SU-DHL-6 (cell line): ENCODE measurements at regions not wholly inside any gene's neighbourhood (a gene's known extent, or its start where the extent isn't known, plus 50 kb on each side); places are given as distances from the start of the nearest gene placed in this dataset.
A peak's percentile ranks its signal among the peaks of the same experiment; 100 is the strongest.
"Not testable (repeated sequence)": the region's sequence is repeated elsewhere in the genome, so short reads cannot be mapped to it uniquely, and the experiment has no call there.

ENCODE experiments used
- H2AFZ ChIP-seq: fragments of 200-600 bp; sonication (generic); 2 replicates; pipeline ENCODE4 v1.6.1; 2014; ENCODE audit warnings: low read depth, mild to moderate bottlenecking, moderate library complexity, mixed read lengths, antibody characterized with exemption, low read length; ENCODE audit not compliant: severe bottlenecking
- H3F3A ChIP-seq: fragments of 200-600 bp; shearing (Covaris generic); 2 replicates; pipeline ENCODE4 v1.6.0; 2016; ENCODE audit warnings: antibody characterized with exemption, mild to moderate bottlenecking; ENCODE audit not compliant: insufficient read depth
- H3K27ac ChIP-seq: fragments of 200-600 bp; sonication (generic); 2 replicates; pipeline ENCODE4 v1.5.1; 2016; ENCODE audit warnings: low read depth, mild to moderate bottlenecking, low read length, moderate library complexity, mixed read lengths
- H3K27me3 ChIP-seq: fragments of 200-600 bp; sonication (generic), shearing (Covaris generic); 2 replicates; pipeline ENCODE4 v1.6.0; 2014; ENCODE audit warnings: mild to moderate bottlenecking, low read length
- H3K36me3 ChIP-seq: fragments of 200-600 bp; sonication (generic); 2 replicates; pipeline ENCODE4 v1.6.1; 2014; ENCODE audit warnings: mild to moderate bottlenecking, low read length, mixed read lengths
- H3K4me2 ChIP-seq: fragments of 300-600, 200-600 bp; shearing (Covaris generic), sonication (generic); 2 replicates; pipeline ENCODE4 v1.6.0; 2014; ENCODE audit warnings: low read length, low read depth, mild to moderate bottlenecking; ENCODE audit not compliant: poor library complexity, severe bottlenecking
- H3K4me3 ChIP-seq: fragments of 200-600 bp; sonication (generic); 2 replicates; pipeline ENCODE4 v1.5.1; 2014; ENCODE audit warnings: antibody characterized with exemption, low read length, mild to moderate bottlenecking, mixed read lengths; ENCODE audit not compliant: insufficient read depth, poor library complexity, severe bottlenecking
- H3K79me2 ChIP-seq: fragments of 200-600 bp; sonication (generic); 2 replicates; pipeline ENCODE4 v1.6.1; 2014; ENCODE audit warnings: mild to moderate bottlenecking, low read length, moderate library complexity; ENCODE audit not compliant: insufficient read depth
- H3K9ac ChIP-seq: fragments of 200-600 bp; sonication (generic); 2 replicates; pipeline ENCODE4 v1.7.0; 2014; ENCODE audit warnings: mild to moderate bottlenecking, low read length
- H3K9me2 ChIP-seq: fragments of 200-600 bp; sonication (generic); replicated peaks from 2 replicates; pipeline ENCODE4 v1.6.1; 2014; ENCODE audit warnings: low read length; ENCODE audit not compliant: insufficient read depth
- H3K9me3 ChIP-seq: fragments of 200-600 bp; sonication (generic); 2 replicates; pipeline ENCODE4 v1.6.1; 2014; ENCODE audit warnings: low read length, mixed read lengths; ENCODE audit not compliant: insufficient read depth
- H4K20me1 ChIP-seq: fragments of 200-600 bp; sonication (generic); 2 replicates; pipeline ENCODE4 v1.6.1; 2014; ENCODE audit warnings: low read depth, mild to moderate bottlenecking, antibody characterized with exemption, low read length, moderate library complexity, mixed read lengths
- EZH2phosphoT487 ChIP-seq: fragments of 200-600 bp; sonication (generic), shearing (Covaris generic); conservative IDR thresholded peaks from 2 replicates; pipeline ENCODE4 v1.6.1; 2018; ENCODE audit warnings: mild to moderate bottlenecking, antibody characterized with exemption, low read length, moderate library complexity, mixed read lengths
- TF ChIP-seq, protein P1 (sequence below): fragments of 200-600 bp; sonication (generic); IDR thresholded peaks from one replicate; pipeline ENCODE4 v1.5.1; 2017; ENCODE audit warnings: antibody characterized with exemption, mild to moderate bottlenecking, low read length, moderate library complexity; ENCODE audit not compliant: insufficient read depth, poor library complexity, severe bottlenecking

DNA sequence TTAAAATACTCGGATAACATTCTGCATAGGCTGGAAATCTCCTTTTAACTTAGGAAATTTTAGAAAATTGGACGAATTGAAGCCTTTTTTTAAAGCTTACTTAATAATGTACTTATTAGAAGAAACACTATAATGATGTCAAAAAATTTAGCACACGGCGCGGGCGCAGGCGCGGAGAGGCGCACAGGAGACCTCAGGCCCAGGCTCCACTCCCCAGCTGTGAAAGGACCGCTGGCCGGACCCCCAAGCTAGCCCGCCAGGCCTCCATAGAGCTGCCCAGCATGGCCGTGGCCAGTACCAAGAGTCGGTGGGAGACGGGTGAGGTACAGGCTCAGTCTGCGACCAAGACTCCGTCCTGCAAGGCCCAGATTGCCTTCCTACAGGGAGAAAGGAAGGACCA lies 78.8 kb upstream of the PABPC3 start:
- not testable (repeated sequence) for H3F3A ChIP-seq, H3K9me3 ChIP-seq, H3K9me2 ChIP-seq, H3K36me3 ChIP-seq, H3K27me3 ChIP-seq, H3K79me2 ChIP-seq, H3K4me3 ChIP-seq, H3K27ac ChIP-seq, H4K20me1 ChIP-seq
- H2AFZ ChIP-seq, result peak overlapping the region; percentile 96
- peak overlapping the region; percentile 65 for H3K4me2 ChIP-seq
- peak overlapping the region; percentile 67; the same call in 1 of the 2 replicates for H3K9ac ChIP-seq

DNA sequence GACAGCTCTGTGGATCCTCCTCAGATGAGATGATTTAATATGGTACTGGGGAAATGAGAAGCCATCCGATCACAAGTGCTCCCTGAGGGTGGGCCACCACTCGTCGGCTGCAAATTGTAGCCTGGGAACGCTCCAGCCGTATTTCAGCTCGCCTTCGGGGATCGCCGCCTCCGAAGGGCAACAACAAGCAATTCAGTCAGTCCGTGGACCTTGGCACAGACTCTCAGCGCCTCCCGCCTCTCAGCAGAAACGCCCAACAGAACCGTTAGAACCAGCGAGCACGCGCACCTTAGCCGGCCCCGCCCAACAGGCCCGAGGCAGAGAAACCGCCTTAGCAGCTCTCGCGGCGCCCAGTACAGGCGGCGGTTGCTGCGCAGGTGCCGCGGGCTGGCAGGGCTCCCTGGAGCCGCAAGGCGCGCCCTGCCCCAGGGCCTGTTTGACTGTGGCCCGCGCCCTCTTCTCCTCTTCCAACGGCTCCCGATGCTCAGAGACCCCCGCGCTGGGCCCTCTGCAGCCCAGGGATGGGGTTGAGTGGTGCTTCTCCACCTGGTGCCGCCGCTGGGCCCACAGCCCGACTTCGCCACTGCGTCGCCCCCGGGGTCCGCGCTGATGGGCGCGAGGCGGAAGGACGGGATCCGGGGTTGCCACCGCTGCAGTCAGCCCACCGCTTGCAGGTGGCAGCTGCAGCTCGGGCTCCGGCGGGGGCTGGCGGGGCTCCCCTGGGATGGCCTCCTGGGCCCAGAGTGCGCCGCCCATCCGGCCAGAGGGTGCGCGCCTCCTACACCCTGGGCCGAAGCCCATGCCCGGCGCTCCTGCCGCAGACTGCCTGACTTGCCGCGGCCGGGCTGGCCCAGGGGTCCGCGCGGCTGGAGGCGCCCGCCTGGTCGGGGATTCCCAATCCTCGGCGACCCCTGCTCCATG lies 77.9 kb upstream of the PABPC3 start:
- not testable (repeated sequence) for H3K27me3 ChIP-seq, H3K9me2 ChIP-seq, H3F3A ChIP-seq, H4K20me1 ChIP-seq, H3K9me3 ChIP-seq, H3K36me3 ChIP-seq, H3K79me2 ChIP-seq
- H3K27ac ChIP-seq, result peak overlapping the region; percentile 50
- peak overlapping the region; percentile 65 for H3K4me2 ChIP-seq
- H3K4me3 ChIP-seq, result peak overlapping the region; percentile 50
- peak overlapping the region; percentile 96 for H2AFZ ChIP-seq
- H3K9ac ChIP-seq, result peak overlapping the region; percentile 67

DNA sequence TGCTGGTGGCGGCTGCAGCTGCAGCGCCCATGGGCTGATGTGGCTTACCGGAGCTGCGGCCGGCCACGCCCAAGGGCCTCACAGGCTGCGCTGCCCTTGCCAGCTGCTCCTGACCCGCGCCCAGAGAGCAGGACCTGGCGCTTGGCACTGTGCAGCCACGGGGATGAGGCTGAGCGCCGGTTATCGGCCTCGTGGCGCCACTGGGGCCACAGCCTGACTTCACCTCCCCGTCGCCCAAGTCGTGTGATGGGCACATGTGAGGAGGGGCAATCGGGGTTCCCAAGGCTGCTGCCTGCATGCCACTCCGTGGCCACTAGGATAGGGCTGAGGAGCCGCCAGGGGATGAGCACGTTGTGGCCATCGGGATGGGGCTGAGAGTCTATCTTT lies 77.2 kb upstream of the PABPC3 start:
- peak overlapping the region; percentile 96 for H2AFZ ChIP-seq
- no peaks in the 10 kb centered on the region for H3K9me3 ChIP-seq
- peak overlapping the region; percentile 65 for H3K4me2 ChIP-seq
- H3K27me3 ChIP-seq, result no peaks in the 10 kb centered on the region
- H3K9ac ChIP-seq, result peak overlapping the region; percentile 67
- H3K9me2 ChIP-seq, result no peaks in the 10 kb centered on the region
- no peaks in the 10 kb centered on the region for H3K79me2 ChIP-seq
- TF ChIP-seq, protein P1, sequence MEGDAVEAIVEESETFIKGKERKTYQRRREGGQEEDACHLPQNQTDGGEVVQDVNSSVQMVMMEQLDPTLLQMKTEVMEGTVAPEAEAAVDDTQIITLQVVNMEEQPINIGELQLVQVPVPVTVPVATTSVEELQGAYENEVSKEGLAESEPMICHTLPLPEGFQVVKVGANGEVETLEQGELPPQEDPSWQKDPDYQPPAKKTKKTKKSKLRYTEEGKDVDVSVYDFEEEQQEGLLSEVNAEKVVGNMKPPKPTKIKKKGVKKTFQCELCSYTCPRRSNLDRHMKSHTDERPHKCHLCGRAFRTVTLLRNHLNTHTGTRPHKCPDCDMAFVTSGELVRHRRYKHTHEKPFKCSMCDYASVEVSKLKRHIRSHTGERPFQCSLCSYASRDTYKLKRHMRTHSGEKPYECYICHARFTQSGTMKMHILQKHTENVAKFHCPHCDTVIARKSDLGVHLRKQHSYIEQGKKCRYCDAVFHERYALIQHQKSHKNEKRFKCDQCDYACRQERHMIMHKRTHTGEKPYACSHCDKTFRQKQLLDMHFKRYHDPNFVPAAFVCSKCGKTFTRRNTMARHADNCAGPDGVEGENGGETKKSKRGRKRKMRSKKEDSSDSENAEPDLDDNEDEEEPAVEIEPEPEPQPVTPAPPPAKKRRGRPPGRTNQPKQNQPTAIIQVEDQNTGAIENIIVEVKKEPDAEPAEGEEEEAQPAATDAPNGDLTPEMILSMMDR, result no peak
- TF ChIP-seq EZH2phosphoT487, result no peak
- no peaks in the 10 kb centered on the region for H3K36me3 ChIP-seq
- no peak overlapping the region for H3K27ac ChIP-seq
- no peak overlapping the region for H3K4me3 ChIP-seq
- no peaks in the 10 kb centered on the region for H4K20me1 ChIP-seq
- H3F3A ChIP-seq, result no peaks in the 10 kb centered on the region

DNA sequence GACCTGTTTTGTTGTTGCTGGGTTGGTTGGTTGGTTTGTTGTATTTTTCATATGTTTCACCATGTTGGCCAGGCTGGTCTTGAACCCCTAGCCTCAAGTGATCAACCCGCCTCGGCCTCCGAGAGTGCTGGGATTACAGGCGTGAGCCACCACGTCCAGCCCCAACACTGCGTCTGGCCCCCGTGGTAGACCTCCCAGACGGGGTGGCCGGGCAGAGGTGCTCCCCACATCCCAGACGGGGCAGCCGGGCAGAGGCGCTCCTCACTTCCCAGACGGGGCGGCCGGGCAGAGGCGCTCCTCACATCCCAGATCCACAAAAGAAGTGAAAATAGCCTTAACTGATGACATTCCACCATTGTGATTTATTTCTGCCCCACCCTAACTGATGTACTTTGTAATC lies 76.2 kb upstream of the PABPC3 start:
- not testable (repeated sequence) for H3K4me2 ChIP-seq, H2AFZ ChIP-seq, H3K27ac ChIP-seq, H3K9me2 ChIP-seq, H3K79me2 ChIP-seq, H3K9ac ChIP-seq, H3K9me3 ChIP-seq, H3K27me3 ChIP-seq, H4K20me1 ChIP-seq, H3K36me3 ChIP-seq, H3F3A ChIP-seq, H3K4me3 ChIP-seq

DNA sequence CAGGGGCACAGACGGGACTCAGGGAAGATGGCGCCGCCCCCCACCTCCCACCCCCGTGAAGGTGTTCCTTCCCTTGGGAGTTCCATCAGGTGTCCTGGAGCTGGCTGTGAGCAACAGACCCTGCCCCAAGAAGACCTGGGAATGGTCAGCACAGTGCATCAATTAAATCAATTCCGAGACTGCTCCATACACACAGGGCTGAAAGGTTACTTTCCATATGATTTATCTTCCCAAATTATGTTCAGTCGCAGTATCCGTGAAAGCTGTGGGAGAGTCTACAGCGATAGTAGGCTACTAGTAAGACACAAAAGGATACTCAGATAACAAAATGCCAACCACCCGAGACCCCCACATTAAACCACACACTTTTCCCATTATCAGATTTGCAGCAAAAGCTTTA lies 71.8 kb upstream of the PABPC3 start:
- Histone ChIP-seq H3K9ac (no peak overlapping the region), H2AFZ (no peak overlapping the region), H3K9me2 (no peaks in the 10 kb centered on the region), H3K36me3 (no peaks in the 10 kb centered on the region), H3K27ac (no peak overlapping the region), H3K4me3 (no peak overlapping the region), H3K4me2 (no peak overlapping the region), H3K79me2 (no peaks in the 10 kb centered on the region), H3K9me3 (no peaks in the 10 kb centered on the region), H3K27me3 (no peaks in the 10 kb centered on the region), H4K20me1 (no peaks in the 10 kb centered on the region), H3F3A (no peaks in the 10 kb centered on the region)
- TF ChIP-seq EZH2phosphoT487, result no peak
- TF ChIP-seq, protein P1, result no peak
